HG02571 (cell line): ENCODE measurements at regions not wholly inside any gene's neighbourhood (a gene's known extent, or its start where the extent isn't known, plus 50 kb on each side); places are given as distances from the start of the nearest gene placed in this dataset.

Experiments
- ATAC-seq: cut with Tn5 transposase; IDR thresholded peaks from one replicate; pipeline ENCODE4 v1.9.1; 2021; ENCODE audit warnings: mild to moderate bottlenecking, moderate library complexity; ENCODE audit not compliant: unreplicated experiment

GRCh38 chr5:155068616-155069100, 55.1 kb downstream of the KIF4B start:
- ATAC-seq = no peak

DNA sequence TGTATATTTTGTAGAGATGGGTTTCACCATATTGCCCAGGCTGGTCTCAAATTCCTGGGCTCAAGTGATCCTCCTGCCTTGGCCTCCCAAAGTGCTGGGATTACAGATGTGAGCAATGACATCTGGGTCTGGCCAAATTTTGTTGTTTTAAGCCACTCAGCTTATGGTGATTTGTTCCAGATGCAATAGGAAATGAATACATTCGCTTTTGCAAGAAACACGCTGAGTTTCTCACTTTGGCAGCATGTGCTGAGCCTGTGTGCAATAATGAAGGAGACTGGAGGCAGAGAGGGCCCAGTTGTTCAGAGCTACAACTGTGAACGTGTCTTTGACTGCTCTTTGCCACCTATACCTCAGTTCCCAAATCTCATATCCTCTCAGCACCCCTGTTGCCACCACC, 56.4 kb downstream of the KIF4B start:
- no peak for ATAC-seq

- no peak for ATAC-seq
Measured at GRCh38 chr5:155070781-155071180, 57.2 kb downstream of the KIF4B start.

DNA sequence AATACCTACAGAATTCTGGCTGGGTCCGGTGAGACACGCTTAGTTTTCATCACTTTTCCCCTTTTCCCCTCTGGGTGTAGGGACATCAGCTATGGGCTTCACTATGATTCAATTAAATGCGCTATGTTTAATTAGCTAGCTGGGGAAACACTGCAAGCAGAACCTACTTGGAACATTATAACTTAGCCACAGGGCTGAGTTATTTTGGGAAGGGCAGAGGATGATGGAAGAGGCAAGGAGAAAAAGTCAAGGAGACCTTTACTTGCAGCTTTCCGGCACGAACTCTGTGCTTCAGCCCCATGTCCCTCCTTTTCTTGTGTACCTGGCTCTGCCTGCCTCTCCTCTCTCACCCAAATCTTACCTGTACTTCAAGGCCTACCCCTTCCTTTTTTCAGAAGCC, 62.8 kb downstream of the KIF4B start:
- no peak for ATAC-seq

GRCh38 chr5:155079698-155080097, 66.1 kb downstream of the KIF4B start:
- no peak for ATAC-seq

GRCh38 chr5:155080721-155081120, 67.2 kb downstream of the KIF4B start:
- no peak for ATAC-seq

DNA sequence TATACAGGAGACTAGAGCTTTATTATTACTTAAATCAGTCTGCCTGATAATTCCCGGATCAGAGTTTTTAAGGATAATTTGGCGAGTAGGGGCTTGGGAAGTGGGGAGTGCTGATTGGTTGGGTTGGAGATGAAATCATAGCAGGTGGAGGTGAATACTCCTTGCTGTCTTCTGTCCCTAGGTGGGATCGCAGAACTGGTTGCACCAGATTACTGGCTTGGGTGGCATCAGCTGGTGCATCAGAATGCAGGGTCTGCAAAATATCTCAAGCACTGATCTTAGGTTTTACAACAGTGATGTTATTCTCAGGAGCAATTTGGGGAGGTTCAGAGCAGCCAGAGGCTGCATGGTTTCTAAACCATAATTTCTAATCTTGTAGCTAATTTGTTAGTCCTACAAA, 68.1 kb downstream of the KIF4B start:
- no peak for ATAC-seq

DNA sequence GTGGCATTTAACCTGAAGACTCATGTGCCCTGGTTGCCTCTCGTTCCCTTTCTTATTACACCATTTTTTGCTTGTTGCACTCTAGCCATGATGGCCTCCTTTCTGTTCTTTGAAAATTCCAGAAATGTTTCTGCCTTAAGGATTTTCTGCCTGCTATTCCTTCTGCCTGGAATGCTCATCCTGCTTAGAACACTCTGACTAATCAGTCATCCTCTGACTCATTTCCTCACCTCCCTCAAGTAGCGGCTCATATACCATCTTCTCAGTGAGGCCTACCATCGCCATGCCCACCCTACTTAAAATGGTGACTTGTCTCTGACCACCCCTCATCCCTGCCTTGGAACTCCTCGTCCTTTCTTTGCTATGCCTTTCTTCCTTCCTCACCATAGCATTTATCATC, 68.8 kb downstream of the KIF4B start:
- ATAC-seq = no peak

DNA sequence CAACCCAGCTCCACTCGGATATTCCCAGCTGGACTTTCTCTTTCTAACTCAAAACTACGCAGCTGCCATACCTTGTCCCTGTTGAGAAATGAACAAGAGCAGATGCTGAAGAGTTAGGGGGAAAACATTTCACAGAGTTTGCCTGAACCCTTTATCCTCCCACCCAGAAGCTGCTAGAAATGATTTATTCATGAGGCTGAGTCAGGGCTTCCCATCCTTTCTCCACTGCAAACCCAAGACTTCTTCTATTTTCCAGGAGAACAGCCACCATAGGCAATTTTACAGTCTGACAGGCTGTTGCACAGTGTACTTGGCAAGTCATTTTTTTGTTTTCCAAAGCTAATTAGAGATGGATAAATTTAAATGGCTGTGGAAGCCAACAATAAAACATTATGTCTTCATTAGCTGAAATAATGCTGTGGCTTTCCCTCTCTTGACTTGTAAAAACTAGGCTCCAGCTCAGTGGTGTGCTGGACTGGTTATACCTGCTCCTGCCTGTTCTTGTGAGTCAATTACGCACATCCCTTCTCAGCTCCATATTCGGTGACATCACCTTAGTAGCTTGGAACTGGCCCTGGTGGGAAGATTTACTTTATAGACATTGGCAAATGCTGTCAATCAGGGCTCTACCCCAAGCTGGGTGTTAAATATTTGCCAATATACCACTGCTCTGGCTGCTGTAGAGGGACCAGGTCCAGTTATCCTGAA, 71.9 kb downstream of the KIF4B start:
- no peak for ATAC-seq

GRCh38 chr5:155087036-155087435, 73.5 kb downstream of the KIF4B start:
- ATAC-seq = no peak

DNA sequence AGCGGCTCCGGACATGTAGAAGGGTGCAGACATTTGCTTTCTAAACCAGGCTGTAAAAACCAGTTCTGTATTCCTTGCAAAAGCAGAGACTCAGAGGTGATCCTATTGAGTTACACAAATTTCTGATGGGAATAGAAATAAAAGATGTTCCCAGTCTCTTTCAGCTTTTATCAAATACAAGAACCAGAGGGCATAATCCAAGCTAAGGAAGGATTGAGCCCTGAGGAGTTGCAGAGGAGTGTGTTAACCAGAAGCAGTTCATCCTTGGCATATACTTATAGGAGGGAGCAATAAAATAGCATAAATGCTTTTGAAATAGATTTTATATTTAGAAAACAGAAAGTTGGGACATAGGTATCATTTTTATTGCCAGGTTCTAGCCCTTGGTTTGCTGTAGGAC, 75.3 kb downstream of the KIF4B start:
- no peak for ATAC-seq

DNA sequence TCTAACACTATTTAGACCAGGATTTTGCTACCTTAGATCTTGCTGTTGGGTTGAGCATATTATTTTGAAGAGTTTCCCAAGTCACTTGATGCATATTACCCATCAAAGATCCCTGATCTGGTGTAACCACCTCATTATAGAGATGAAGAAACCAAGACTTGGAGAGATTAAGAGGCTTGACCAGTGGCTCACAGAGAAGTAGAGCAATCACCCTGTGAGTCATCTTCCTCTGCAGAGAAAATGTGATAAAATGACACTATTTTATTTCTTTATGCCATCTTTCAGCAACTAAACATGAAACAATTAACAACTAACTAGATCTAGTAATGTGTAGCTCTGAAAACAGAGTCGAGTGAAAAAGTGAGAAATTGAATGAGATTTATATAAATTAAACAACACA, 76.1 kb downstream of the KIF4B start:
- ATAC-seq = no peak

DNA sequence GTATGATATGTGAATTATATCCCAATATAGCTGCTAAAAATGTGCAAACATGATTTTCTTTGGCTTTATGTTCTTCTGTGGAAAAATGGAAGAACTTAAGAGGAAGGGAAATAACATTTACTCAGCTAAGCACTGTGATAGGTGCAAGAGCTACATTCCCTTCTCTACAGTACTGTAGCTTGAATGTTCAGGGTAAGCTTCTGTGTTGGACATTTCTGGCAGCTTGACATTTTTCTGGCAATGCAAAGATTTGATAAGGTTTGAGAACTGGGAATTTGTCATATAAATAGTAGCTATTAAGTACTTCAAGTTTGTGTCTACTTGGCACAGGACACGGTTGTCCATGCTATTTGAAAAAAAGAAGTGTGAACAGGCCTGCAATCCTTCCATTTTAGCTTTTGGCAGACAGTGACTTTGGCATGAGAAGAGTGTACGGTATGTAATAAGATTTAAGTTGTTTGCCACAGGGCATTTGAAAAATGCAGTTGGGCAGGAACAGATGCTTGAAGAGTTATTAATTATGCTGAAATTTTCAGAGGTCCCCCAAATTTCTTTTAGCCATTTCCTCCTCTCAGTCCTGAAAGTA, 77.6 kb downstream of the KIF4B start:
- no peak for ATAC-seq

DNA sequence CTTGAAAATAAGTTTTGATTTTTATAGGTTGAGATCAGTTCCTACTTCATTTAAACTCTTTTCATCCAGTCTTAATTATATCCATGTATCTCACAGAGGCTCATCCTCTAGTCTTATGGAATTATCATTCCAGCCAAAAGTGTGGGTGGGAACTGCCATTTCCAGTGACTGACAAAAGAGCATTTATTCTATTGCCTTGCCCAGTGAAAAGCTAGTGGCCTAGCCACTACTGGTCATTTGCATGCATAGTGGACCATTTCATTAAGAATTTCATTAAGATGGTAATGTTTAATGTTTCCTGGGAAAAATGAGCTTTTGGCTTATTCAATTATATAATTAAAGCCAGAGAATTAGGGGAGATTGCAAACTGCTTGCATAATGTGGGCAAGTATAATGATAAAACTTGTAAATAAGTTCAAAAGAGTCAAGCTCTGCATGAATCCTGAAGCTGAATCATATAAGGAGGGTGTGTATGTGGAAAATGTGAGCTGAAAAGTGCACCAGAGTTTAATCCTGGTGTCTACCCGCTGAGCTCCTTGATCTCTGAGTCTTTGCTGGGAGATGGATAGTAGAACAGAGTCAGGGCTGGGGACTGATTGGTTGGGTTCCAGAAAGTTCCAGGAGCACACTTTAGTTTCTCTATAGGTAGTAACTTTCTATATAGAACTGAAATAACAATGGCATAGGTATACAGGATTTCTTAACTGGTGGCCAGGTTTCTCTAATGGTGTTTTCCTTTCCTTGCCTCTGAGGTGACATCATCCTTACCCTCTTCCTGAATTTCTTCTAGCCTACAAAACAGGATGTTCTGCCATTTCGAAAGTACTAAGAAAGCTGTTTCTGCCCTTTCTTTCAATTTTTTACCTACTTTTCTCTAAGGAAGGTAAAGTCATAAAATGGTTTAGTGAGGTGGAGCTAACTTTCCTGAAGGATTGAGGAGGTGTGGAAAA, 78.5 kb downstream of the KIF4B start:
- ATAC-seq = no peak

GRCh38 chr5:155094455-155094854, 80.9 kb downstream of the KIF4B start:
- ATAC-seq = no peak

- ATAC-seq = no peak
Measured at GRCh38 chr5:155097995-155098394, 84.4 kb downstream of the KIF4B start.

- ATAC-seq = no peak
Measured at GRCh38 chr5:155098433-155098832, 84.9 kb downstream of the KIF4B start.

GRCh38 chr5:155101697-155102096, 88.1 kb downstream of the KIF4B start:
- no peak for ATAC-seq

- no peak for ATAC-seq
Measured at GRCh38 chr5:155103146-155103545, 89.6 kb downstream of the KIF4B start.

- no peak for ATAC-seq
Measured at GRCh38 chr5:155104441-155104840, 90.9 kb downstream of the KIF4B start.

DNA sequence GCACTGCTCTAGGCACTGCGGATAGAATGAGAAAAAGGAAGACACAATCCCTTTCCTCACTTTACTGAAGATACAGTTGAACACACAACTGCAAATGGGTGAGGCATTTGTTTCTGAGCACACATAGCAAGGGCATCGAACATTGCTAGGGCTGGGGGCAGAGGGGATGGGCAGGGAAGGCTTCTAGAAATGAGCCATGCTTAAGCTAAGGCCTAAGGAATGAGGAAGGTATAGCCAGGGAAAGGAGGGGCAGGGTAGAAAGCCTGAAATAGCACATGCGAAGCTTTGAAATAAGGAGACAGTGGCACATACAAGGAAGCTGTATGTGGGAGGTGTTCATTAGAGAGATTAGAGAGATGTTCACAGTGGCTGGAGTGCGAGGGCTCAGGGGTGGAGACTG, 92.7 kb downstream of the KIF4B start:
- no peak for ATAC-seq

- ATAC-seq = no peak
Measured at GRCh38 chr5:155113888-155114287, 100.3 kb downstream of the KIF4B start.
